Loucy (cell line): ENCODE measurements at regions not wholly inside any gene's neighbourhood (a gene's known extent, or its start where the extent isn't known, plus 50 kb on each side); places are given as distances from the start of the nearest gene placed in this dataset.

Experiments
- H2AFZ ChIP-seq: fragments of 200-600 bp; sonication (generic); 2 replicates; pipeline ENCODE4 v1.6.0; 2016; ENCODE audit warnings: antibody characterized with exemption, mild to moderate bottlenecking, low read length, moderate library complexity
- H3F3A ChIP-seq: fragments of 200-600 bp; 2 replicates; pipeline ENCODE4 v1.6.0; 2016; ENCODE audit warnings: antibody characterized with exemption, low read depth, mild to moderate bottlenecking
- H3K27me3 ChIP-seq: fragments of 200-600 bp; sonication (generic); 2 replicates; pipeline ENCODE4 v1.6.1; 2014; ENCODE audit warnings: low read length, mild to moderate bottlenecking; ENCODE audit not compliant: insufficient read depth, poor library complexity, severe bottlenecking
- H3K36me3 ChIP-seq: fragments of 200-600 bp; sonication (generic); 2 replicates; pipeline ENCODE4 v1.6.1; 2016; ENCODE audit warnings: low read length; ENCODE audit not compliant: insufficient read depth
- H3K4me1 ChIP-seq: fragments of 200-600 bp; sonication (generic); 2 replicates; pipeline ENCODE4 v1.5.1; 2014; ENCODE audit warnings: low read length, mild to moderate bottlenecking; ENCODE audit not compliant: insufficient read depth, poor library complexity, severe bottlenecking
- H3K4me2 ChIP-seq: fragments of 200-600 bp; sonication (generic); 2 replicates; pipeline ENCODE4 v1.6.0; 2014; ENCODE audit warnings: antibody characterized with exemption, low read length, low read depth, mild to moderate bottlenecking; ENCODE audit not compliant: poor library complexity, severe bottlenecking
- H3K4me3 ChIP-seq: fragments of 200-600 bp; sonication (generic); 2 replicates; pipeline ENCODE4 v1.5.1; 2014; ENCODE audit warnings: low read length, mild to moderate bottlenecking, mixed read lengths; ENCODE audit not compliant: poor library complexity, severe bottlenecking
- H3K79me2 ChIP-seq: fragments of 200-600 bp; sonication (generic); 2 replicates; pipeline ENCODE4 v1.6.1; 2014; ENCODE audit warnings: low read length; ENCODE audit not compliant: insufficient read depth
- H3K9ac ChIP-seq: fragments of 200-600 bp; sonication (generic); 2 replicates; pipeline ENCODE4 v1.6.0; 2014; ENCODE audit warnings: mild to moderate bottlenecking, low read depth, low read length, moderate library complexity; ENCODE audit not compliant: poor library complexity, severe bottlenecking
- H3K9me2 ChIP-seq: fragments of 200-600 bp; sonication (generic); replicated peaks from 2 replicates; pipeline ENCODE4 v1.6.1; 2016; ENCODE audit warnings: low read depth, low read length, mixed read lengths
- H3K9me3 ChIP-seq: fragments of 200-600 bp; sonication (generic); 2 replicates; pipeline ENCODE4 v1.6.1; 2014; ENCODE audit warnings: mild to moderate bottlenecking, antibody characterized with exemption, low read length, low read depth; ENCODE audit not compliant: insufficient read depth
- H4K20me1 ChIP-seq: fragments of 200-600 bp; sonication (generic); 2 replicates; pipeline ENCODE4 v1.6.0; 2014; ENCODE audit warnings: antibody characterized with exemption, low read length, mild to moderate bottlenecking; ENCODE audit not compliant: insufficient read depth, poor library complexity, severe bottlenecking
- EZH2phosphoT487 ChIP-seq: fragments of 200-600 bp; IDR thresholded peaks from 2 replicates; pipeline ENCODE4 v1.6.1; 2018; ENCODE audit warnings: antibody characterized with exemption, mild to moderate bottlenecking, moderate library complexity, borderline replicate concordance
- TF ChIP-seq, protein P1 (sequence below): fragments of 200-600 bp; sonication (generic); conservative IDR thresholded peaks from 2 replicates; pipeline ENCODE4 v1.5.1; 2014; ENCODE audit warnings: mild to moderate bottlenecking, antibody characterized with exemption, low read length

GRCh38 chr6:82118150-82118562, 129.4 kb downstream of the IBTK start:
- Histone ChIP-seq H4K20me1 (no peaks in the 10 kb centered on the region), H3K9me2 (no peaks in the 10 kb centered on the region), H2AFZ (peak overlapping the region; percentile 35; the same call in 1 of the 2 replicates), H3K4me2 (peak overlapping the region; percentile 13), H3K36me3 (no peaks in the 10 kb centered on the region), H3F3A (no peaks in the 10 kb centered on the region), H3K79me2 (no peaks in the 10 kb centered on the region), H3K9ac (no peak overlapping the region), H3K27me3 (no peaks in the 10 kb centered on the region), H3K9me3 (no peaks in the 10 kb centered on the region), H3K4me3 (no peak overlapping the region), H3K4me1 (peaks cover 10% of the 10 kb centered on the region)
- TF ChIP-seq, protein P1, sequence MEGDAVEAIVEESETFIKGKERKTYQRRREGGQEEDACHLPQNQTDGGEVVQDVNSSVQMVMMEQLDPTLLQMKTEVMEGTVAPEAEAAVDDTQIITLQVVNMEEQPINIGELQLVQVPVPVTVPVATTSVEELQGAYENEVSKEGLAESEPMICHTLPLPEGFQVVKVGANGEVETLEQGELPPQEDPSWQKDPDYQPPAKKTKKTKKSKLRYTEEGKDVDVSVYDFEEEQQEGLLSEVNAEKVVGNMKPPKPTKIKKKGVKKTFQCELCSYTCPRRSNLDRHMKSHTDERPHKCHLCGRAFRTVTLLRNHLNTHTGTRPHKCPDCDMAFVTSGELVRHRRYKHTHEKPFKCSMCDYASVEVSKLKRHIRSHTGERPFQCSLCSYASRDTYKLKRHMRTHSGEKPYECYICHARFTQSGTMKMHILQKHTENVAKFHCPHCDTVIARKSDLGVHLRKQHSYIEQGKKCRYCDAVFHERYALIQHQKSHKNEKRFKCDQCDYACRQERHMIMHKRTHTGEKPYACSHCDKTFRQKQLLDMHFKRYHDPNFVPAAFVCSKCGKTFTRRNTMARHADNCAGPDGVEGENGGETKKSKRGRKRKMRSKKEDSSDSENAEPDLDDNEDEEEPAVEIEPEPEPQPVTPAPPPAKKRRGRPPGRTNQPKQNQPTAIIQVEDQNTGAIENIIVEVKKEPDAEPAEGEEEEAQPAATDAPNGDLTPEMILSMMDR, result no peak
- TF ChIP-seq EZH2phosphoT487, result no peak

DNA sequence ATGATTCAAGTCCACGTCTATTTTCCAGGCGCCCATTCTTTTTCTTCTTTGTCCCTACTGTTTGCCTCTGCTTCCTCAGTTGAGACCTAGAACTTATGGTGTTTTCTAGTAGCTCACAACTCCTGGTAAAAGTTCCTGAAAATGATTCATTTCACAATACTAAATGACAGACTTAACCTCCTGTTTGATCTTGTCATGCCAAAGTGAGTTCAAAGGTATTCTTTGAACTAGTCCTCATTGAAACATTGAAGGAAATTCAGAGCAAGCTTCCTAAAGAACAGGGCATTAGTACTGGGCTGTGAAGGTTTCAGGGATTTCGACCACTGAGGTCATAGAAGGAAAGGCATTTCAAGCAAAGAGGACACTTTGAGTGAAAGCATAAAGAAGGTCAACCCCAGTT, 132.8 kb downstream of the IBTK start:
- H3K9me3 ChIP-seq, result no peaks in the 10 kb centered on the region; the same call in 1 of the 2 replicates
- no peaks in the 10 kb centered on the region for H3K36me3 ChIP-seq
- H3K9ac ChIP-seq, result no peak overlapping the region
- no peaks in the 10 kb centered on the region for H4K20me1 ChIP-seq
- H2AFZ ChIP-seq, result no peak overlapping the region
- H3K27me3 ChIP-seq, result no peaks in the 10 kb centered on the region
- no peak for TF ChIP-seq EZH2phosphoT487
- TF ChIP-seq, protein P1, result no peak
- H3K9me2 ChIP-seq, result no peaks in the 10 kb centered on the region
- H3K79me2 ChIP-seq, result no peaks in the 10 kb centered on the region
- H3K4me2 ChIP-seq, result no peak overlapping the region
- H3F3A ChIP-seq, result no peaks in the 10 kb centered on the region
- H3K4me1 ChIP-seq, result peaks cover 10% of the 10 kb centered on the region
- H3K4me3 ChIP-seq, result no peak overlapping the region

- Histone ChIP-seq H2AFZ (no peak overlapping the region), H3K4me1 (peaks cover 6% of the 10 kb centered on the region), H4K20me1 (no peaks in the 10 kb centered on the region), H3K4me3 (no peak overlapping the region), H3K79me2 (no peaks in the 10 kb centered on the region), H3F3A (no peaks in the 10 kb centered on the region), H3K27me3 (no peaks in the 10 kb centered on the region), H3K4me2 (no peak overlapping the region), H3K9me3 (no peaks in the 10 kb centered on the region; the same call in none of the 2 replicates), H3K9ac (no peak overlapping the region), H3K9me2 (no peaks in the 10 kb centered on the region), H3K36me3 (no peaks in the 10 kb centered on the region)
- no peak for TF ChIP-seq EZH2phosphoT487
- TF ChIP-seq, protein P1, result no peak
Measured at GRCh38 chr6:82113231-82113630, 134.3 kb downstream of the IBTK start.
